LNCaP clone FGC (cell line): ENCODE measurements at regions not wholly inside any gene's neighbourhood (a gene's known extent, or its start where the extent isn't known, plus 50 kb on each side); places are given as distances from the start of the nearest gene placed in this dataset.
"Not testable (repeated sequence)": the region's sequence is repeated elsewhere in the genome, so short reads cannot be mapped to it uniquely, and the experiment has no call there.

Experiments used
- DNase-seq: peaks from one replicate; pipeline ENCODE4 v3.0.0-alpha.2; 2011; ENCODE audit warnings: low read depth
- H3K4me3 ChIP-seq: 2 replicates; pipeline ENCODE4 v1.5.1; 2011; ENCODE audit warnings: mild to moderate bottlenecking, low read depth, low read length, control low read depth
- CTCF ChIP-seq: IDR thresholded peaks from 2 replicates; pipeline ENCODE4 v1.5.1; 2012; ENCODE audit warnings: mild to moderate bottlenecking; ENCODE audit not compliant: control insufficient read depth, insufficient read depth; ENCODE audit errors: extremely low read depth

- H3K4me3 ChIP-seq, result no peak overlapping the region
- no peak for TF ChIP-seq CTCF
- DNase-seq, result no peak
Measured at GRCh38 chr6:84866715-84867114, 102.3 kb upstream of the TBX18 start.

GRCh38 chr6:84865372-84865771 is 101.0 kb upstream of the TBX18 start:
- H3K4me3 ChIP-seq, DNase-seq: not testable (repeated sequence)

- no peak overlapping the region for H3K4me3 ChIP-seq
- TF ChIP-seq CTCF, result no peak
- no peak for DNase-seq
Measured at GRCh38 chr6:84862843-84863242, 98.4 kb upstream of the TBX18 start.

- TF ChIP-seq CTCF, result no peak
- no peak overlapping the region for H3K4me3 ChIP-seq
Measured at GRCh38 chr6:84860920-84861319, 96.5 kb upstream of the TBX18 start.

GRCh38 chr6:84860509-84860908 is 96.1 kb upstream of the TBX18 start:
- TF ChIP-seq CTCF, result no peak
- H3K4me3 ChIP-seq, result no peak overlapping the region
- no peak for DNase-seq

More at GRCh38 chr6:84860920-84861319, 96.5 kb upstream of the TBX18 start:
- no peak for DNase-seq

GRCh38 chr6:84854811-84855400 is 90.5 kb upstream of the TBX18 start:
- no peak for TF ChIP-seq CTCF
- no peak for DNase-seq

GRCh38 chr6:84853901-84854300 is 89.5 kb upstream of the TBX18 start:
- no peak overlapping the region for H3K4me3 ChIP-seq
- no peak for DNase-seq
- TF ChIP-seq CTCF, result no peak

More at GRCh38 chr6:84854811-84855400, 90.5 kb upstream of the TBX18 start:
- no peak overlapping the region for H3K4me3 ChIP-seq
